HG03354 (cell line): ENCODE measurements at regions not wholly inside any gene's neighbourhood (a gene's known extent, or its start where the extent isn't known, plus 50 kb on each side); places are given as distances from the start of the nearest gene placed in this dataset.

Experiments used
- ATAC-seq: cut with Tn5 transposase; IDR thresholded peaks from one replicate; pipeline ENCODE4 v1.9.1; 2021; ENCODE audit warnings: mild to moderate bottlenecking; ENCODE audit not compliant: unreplicated experiment, poor library complexity, severe bottlenecking

- no peak for ATAC-seq
Measured at GRCh38 chr18:51862051-51862715, 477.8 kb upstream of the DCC start.

GRCh38 chr18:51864219-51864965 lies 475.6 kb upstream of the DCC start:
- no peak for ATAC-seq

GRCh38 chr18:51865538-51865937 lies 474.5 kb upstream of the DCC start:
- ATAC-seq: no peak

- no peak for ATAC-seq
Measured at GRCh38 chr18:51867767-51868166, 472.2 kb upstream of the DCC start.

- ATAC-seq: no peak
Measured at GRCh38 chr18:51878724-51879123, 461.3 kb upstream of the DCC start.

- ATAC-seq: no peak
Measured at GRCh38 chr18:51879329-51879728, 460.7 kb upstream of the DCC start.

GRCh38 chr18:51881394-51881793 lies 458.6 kb upstream of the DCC start:
- ATAC-seq: no peak

- no peak for ATAC-seq
Measured at GRCh38 chr18:51884039-51884438, 456.0 kb upstream of the DCC start.

GRCh38 chr18:51890762-51891161 lies 449.2 kb upstream of the DCC start:
- no peak for ATAC-seq

- ATAC-seq: no peak
Measured at GRCh38 chr18:51891876-51892275, 448.1 kb upstream of the DCC start.

GRCh38 chr18:51897884-51898283 lies 442.1 kb upstream of the DCC start:
- ATAC-seq: no peak

- ATAC-seq: no peak
Measured at GRCh38 chr18:51907687-51908597, 432.1 kb upstream of the DCC start.

GRCh38 chr18:51908598-51908944 lies 431.4 kb upstream of the DCC start:
- no peak for ATAC-seq

- no peak for ATAC-seq
Measured at GRCh38 chr18:51911584-51911983, 428.4 kb upstream of the DCC start.

- no peak for ATAC-seq
Measured at GRCh38 chr18:51912381-51912780, 427.6 kb upstream of the DCC start.

GRCh38 chr18:51915176-51915575 lies 424.8 kb upstream of the DCC start:
- no peak for ATAC-seq

GRCh38 chr18:51921862-51922261 lies 418.1 kb upstream of the DCC start:
- ATAC-seq: no peak

GRCh38 chr18:51933903-51934302 lies 406.1 kb upstream of the DCC start:
- ATAC-seq: no peak

- no peak for ATAC-seq
Measured at GRCh38 chr18:51936115-51936514, 403.9 kb upstream of the DCC start.

GRCh38 chr18:51941999-51942398 lies 398.0 kb upstream of the DCC start:
- ATAC-seq: no peak

GRCh38 chr18:51943281-51943680 lies 396.7 kb upstream of the DCC start:
- ATAC-seq: no peak
